HepG2 (cell line): ENCODE measurements at regions not wholly inside any gene's neighbourhood (a gene's known extent, or its start where the extent isn't known, plus 50 kb on each side); places are given as distances from the start of the nearest gene placed in this dataset.

Experiments
- ATAC-seq: fragments of 200-7000 bp; cut with Tn5 transposase; 3 replicates; pipeline ENCODE4 v1.9.1; 2020; ENCODE audit warnings: mild to moderate bottlenecking, moderate library complexity
- BruUV-seq: library from RNA; stranded (reverse); fragments of 400-500 nt; replicated peaks from 2 replicates; lab custom pipeline; 2021; lab: Mats Ljungman, UMichigan
- CTCF ChIA-PET: fragments of 300-600 bp; formaldehyde crosslinking; extraction: SDS; loops from one replicate; lab custom pipeline; 2021; ENCODE audit warnings: low total read pairs, inconsistent platforms, low intra/inter-chr PET ratio; lab: Yijun Ruan, JAX
- POLR2A ChIA-PET: fragments of 350-600 bp; sonication (Branson Sonifier 250); formaldehyde crosslinking; loops from one replicate; lab custom pipeline; 2020; ENCODE audit warnings: antibody characterized with exemption, inconsistent platforms; lab: Yijun Ruan, JAX
- DNase-seq: peaks from one replicate; pipeline ENCODE4 v3.0.0-alpha.2; 2015; ENCODE audit warnings: low spot score
- FAIRE-seq: peaks from 3 replicates; lab custom pipeline; 2011; peaks lifted over from hg19 to GRCh38; lab: Jason Lieb, UNC
- H2AFZ ChIP-seq: one replicate; pipeline ENCODE4 v1.6.1; 2011; ENCODE audit warnings: low read length, inconsistent platforms
- H3K27ac ChIP-seq: fragments of 300-600 bp; 3 replicates; pipeline ENCODE4 v1.8.0; 2011; ENCODE audit warnings: mixed run types, mild to moderate bottlenecking, mixed read lengths, low read length, inconsistent platforms; ENCODE audit not compliant: insufficient read depth; ENCODE audit errors: extremely low read length
- H3K27me3 ChIP-seq, 2 experiments: fragments of 200-600 bp in 1 of 2; 2 replicates in 1 of 2; 3 replicates in 1 of 2; pipeline versions ENCODE4 v1.6.0 to v1.8.0; 2011; ENCODE audit warnings: low read length in 2 of 2, mild to moderate bottlenecking in 2 of 2, moderate library complexity in 2 of 2, inconsistent platforms in 1 of 2; ENCODE audit not compliant: insufficient read depth in 2 of 2, control insufficient read depth in 1 of 2
- H3K36me3 ChIP-seq, 2 experiments: fragments of 200-600 bp in 1 of 2; replicated peaks in 1 of 2; 2 replicates in 1 of 2; 3 replicates in 1 of 2; pipeline versions ENCODE4 v1.5.1 to v1.8.0; 2011; ENCODE audit warnings: low read length in 2 of 2, inconsistent platforms in 1 of 2; ENCODE audit not compliant: insufficient read depth in 2 of 2, control insufficient read depth in 1 of 2
- H3K4me1 ChIP-seq: 2 replicates; pipeline ENCODE4 v1.5.1; 2012; ENCODE audit warnings: low read length, inconsistent platforms; ENCODE audit not compliant: insufficient read depth
- H3K4me2 ChIP-seq: 2 replicates; pipeline ENCODE4 v1.6.0; 2011; ENCODE audit warnings: low read depth, low read length, inconsistent platforms
- H3K4me3 ChIP-seq, 3 experiments: fragments of 200-600 bp in 1 of 3; sonication (generic), shearing (Covaris generic) in 1 of 3; replicated peaks in 1 of 3; 2 replicates each; pipeline ENCODE4 v1.5.1; 2011 to 2016; ENCODE audit warnings: low read length in 3 of 3, inconsistent platforms in 2 of 3, low read depth in 2 of 3, mild to moderate bottlenecking in 2 of 3, control low read depth in 1 of 3, mixed read lengths in 1 of 3; ENCODE audit not compliant: insufficient read depth in 1 of 3
- H3K79me2 ChIP-seq: one replicate; pipeline ENCODE4 v1.6.1; 2011; ENCODE audit warnings: low read length, inconsistent platforms; ENCODE audit not compliant: insufficient read depth
- H3K9ac ChIP-seq: 2 replicates; pipeline ENCODE4 v1.6.0; 2011; ENCODE audit warnings: mild to moderate bottlenecking, low read depth, low read length, inconsistent platforms; ENCODE audit not compliant: insufficient read depth
- H3K9me3 ChIP-seq: 2 replicates; pipeline ENCODE4 v1.5.1; 2012; ENCODE audit warnings: mild to moderate bottlenecking, low read length
- H4K20me1 ChIP-seq: 2 replicates; pipeline ENCODE4 v1.6.0; 2011; ENCODE audit warnings: inconsistent platforms, mild to moderate bottlenecking, low read length, moderate library complexity; ENCODE audit not compliant: insufficient read depth
- EEA1 ChIP-seq: sonication (generic); formaldehyde crosslinking; IDR thresholded peaks from 2 replicates; pipeline ENCODE4 v1.5.1; 2020; ENCODE audit warnings: mild to moderate bottlenecking, missing genetic modification reagents, borderline replicate concordance
- ELF1 ChIP-seq: sonication (generic); formaldehyde crosslinking; IDR thresholded peaks from 2 replicates; pipeline ENCODE4 v1.4.0; 2020; ENCODE audit warnings: missing genetic modification reagents
- FOSL2 ChIP-seq: sonication (generic); formaldehyde crosslinking; IDR thresholded peaks from 2 replicates; pipeline ENCODE4 v1.4.0; 2020; ENCODE audit warnings: missing genetic modification reagents
- FOXA3 ChIP-seq: IDR thresholded peaks from 2 replicates; pipeline ENCODE4 v1.6.1; 2016; ENCODE audit warnings: missing genetic modification reagents, missing compliant biosample characterization
- MAFF ChIP-seq: IDR thresholded peaks from 2 replicates; pipeline ENCODE4 v1.6.1; 2011; ENCODE audit warnings: low read depth, low read length, improper control_type of control experiment
- MAFK ChIP-seq, 2 experiments: IDR thresholded peaks in 1 of 2; conservative IDR thresholded peaks in 1 of 2; 2 replicates each; pipeline ENCODE4 v1.6.1; 2011; ENCODE audit warnings: improper control_type of control experiment in 2 of 2, low read length in 2 of 2
- SATB2 ChIP-seq: sonication (generic); formaldehyde crosslinking; IDR thresholded peaks from 2 replicates; pipeline ENCODE4 v1.5.0; 2020; ENCODE audit warnings: missing genetic modification reagents
- SIX1 ChIP-seq: sonication (generic); formaldehyde crosslinking; IDR thresholded peaks from 2 replicates; pipeline ENCODE4 v1.4.0; 2020; ENCODE audit warnings: missing genetic modification reagents, borderline replicate concordance
- TBX2 ChIP-seq: sonication (generic); formaldehyde crosslinking; IDR thresholded peaks from 2 replicates; pipeline ENCODE4 v1.5.0; 2020; ENCODE audit warnings: missing genetic modification reagents, mild to moderate bottlenecking, borderline replicate concordance
- ZNF329 ChIP-seq: sonication (generic); formaldehyde crosslinking; IDR thresholded peaks from 2 replicates; pipeline ENCODE4 v1.9.0; 2021; ENCODE audit warnings: low read depth, mild to moderate bottlenecking, missing genetic modification reagents
- ZNF879 ChIP-seq: sonication (generic); formaldehyde crosslinking; IDR thresholded peaks from 2 replicates; pipeline ENCODE4 v1.8.1; 2023; ENCODE audit warnings: missing genetic modification reagents
- WGBS: methylation state at CpG from one replicate; pipeline ENCODE4 v1.1.6; 2017; ENCODE audit warnings: low lambda C conversion rate; 5-methylcytosine and 5-hydroxymethylcytosine counted together
- in situ Hi-C: cut with HindIII; loops from 2 replicates; pipeline ENCODE4 v1.10.0; 2017; ENCODE audit warnings: low pct_unique_long_range_greater_than_20kb; ENCODE audit not compliant: extremely low pct_ligation_motif_present
- intact Hi-C: fragments of 100-400 bp; cut with micrococcal nuclease; formaldehyde crosslinking; loops from one replicate; pipeline ENCODE4 v1.10.0; 2022; ENCODE audit not compliant: unreplicated experiment
- TF ChIP-seq, protein P1 (sequence below): sonication (generic); formaldehyde crosslinking; IDR thresholded peaks from 2 replicates; pipeline ENCODE4 v1.4.0; 2020; ENCODE audit warnings: missing genetic modification reagents, borderline replicate concordance
- TF ChIP-seq, protein P2 (sequence below): sonication (generic); formaldehyde crosslinking; IDR thresholded peaks from 2 replicates; pipeline ENCODE4 v1.5.1; 2020; ENCODE audit warnings: mild to moderate bottlenecking, missing genetic modification reagents, moderate library complexity
- TF ChIP-seq, protein P3 (sequence below): sonication (generic); formaldehyde crosslinking; IDR thresholded peaks from 2 replicates; pipeline ENCODE4 v1.5.1; 2020; ENCODE audit warnings: mild to moderate bottlenecking, missing genetic modification reagents

DNA sequence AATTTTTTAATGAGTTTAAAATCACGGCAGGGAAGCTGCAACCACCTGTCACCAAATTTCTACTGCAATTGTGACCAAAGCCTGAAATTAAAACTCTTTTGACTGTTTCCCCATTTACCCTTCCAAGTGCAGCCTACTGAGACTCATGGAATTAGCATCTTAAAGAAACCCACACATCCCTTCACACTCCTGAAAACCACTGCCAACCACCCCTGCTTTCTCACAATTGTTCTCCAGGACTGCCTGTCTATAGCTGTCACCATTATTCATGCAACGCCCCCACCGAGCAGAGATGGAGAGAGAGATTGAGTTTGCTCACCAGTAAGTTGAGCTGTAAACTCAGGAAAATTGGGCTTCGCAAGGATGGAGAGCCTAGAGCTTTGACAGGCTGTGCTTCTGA, 383.8 kb upstream of the SORCS1 start:
- WGBS, result 4% methylated on average over 4 of the region's 4 CpGs
- in situ Hi-C loops (no loop called here), intact Hi-C loops (no loop called here)
- no peak for DNase-seq
- no peak for TF ChIP-seq FOSL2 (CRISPR knock-in tag)
- no peak for TF ChIP-seq MAFF
- no peak for TF ChIP-seq TBX2
- TF ChIP-seq FOXA3 (CRISPR knock-in tag), result no peak
- H3K79me2 ChIP-seq, result no peaks in the 10 kb centered on the region
- H3K4me1 ChIP-seq, result no peaks in the 10 kb centered on the region
- POLR2A ChIA-PET, result no interaction called here
- FAIRE-seq, result no peak
- peaks cover 82% of the 10 kb centered on the region for H3K9me3 ChIP-seq
- CTCF ChIA-PET, result no interaction called here
- no peaks in the 10 kb centered on the region for H3K27me3 ChIP-seq
- H3K27ac ChIP-seq, result no peak overlapping the region
- ATAC-seq, result no peak
- BruUV-seq, result no TSS peak
- no peak overlapping the region for H2AFZ ChIP-seq
- no peaks in the 10 kb centered on the region for H3K36me3 ChIP-seq
- no peaks in the 10 kb centered on the region for H4K20me1 ChIP-seq
- H3K9ac ChIP-seq, result no peak overlapping the region
- H3K4me2 ChIP-seq, result no peak overlapping the region
- no peak overlapping the region for H3K4me3 ChIP-seq

DNA sequence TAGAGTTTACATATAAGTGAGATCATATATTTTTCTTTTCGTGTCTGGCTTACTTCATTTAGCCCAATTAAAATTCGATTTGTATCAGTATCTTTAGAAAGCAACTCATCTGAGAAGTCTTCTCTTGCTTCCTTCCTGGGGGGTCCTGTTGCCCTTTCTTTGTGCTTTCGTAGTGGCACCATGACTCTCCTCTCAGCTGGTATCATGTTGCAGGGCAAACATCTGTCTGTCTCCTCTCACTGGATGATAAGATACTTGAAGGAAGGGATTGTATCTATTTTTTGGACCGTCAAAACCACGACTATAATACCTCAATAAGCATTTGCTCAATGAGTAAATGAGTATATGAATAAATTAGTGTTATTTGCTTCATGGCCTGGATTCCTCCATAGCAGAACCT, 382.5 kb upstream of the SORCS1 start:
- Histone ChIP-seq H3K27me3 (no peaks in the 10 kb centered on the region), H3K79me2 (no peaks in the 10 kb centered on the region), H3K4me1 (no peaks in the 10 kb centered on the region), H3K4me3 (no peak overlapping the region), H3K9me3 (peaks cover 83% of the 10 kb centered on the region), H2AFZ (no peak overlapping the region), H3K27ac (no peak overlapping the region), H3K9ac (no peak overlapping the region), H3K36me3 (no peaks in the 10 kb centered on the region), H3K4me2 (no peak overlapping the region), H4K20me1 (no peaks in the 10 kb centered on the region)
- no TSS peak for BruUV-seq
- 3% methylated on average over 5 of the region's 5 CpGs for WGBS
- no peak for FAIRE-seq
- in situ Hi-C loops (no loop called here), intact Hi-C loops (no loop called here)
- no peak for ATAC-seq
- ChIA-PET CTCF (no interaction called here), POLR2A (no interaction called here)
- DNase-seq, result no peak
- TF ChIP-seq ZNF879, result no peak
- TF ChIP-seq ZNF329 (CRISPR knock-in tag), result no peak
- TF ChIP-seq SIX1, result no peak
- TF ChIP-seq SATB2 (CRISPR knock-in tag), result no peak
- TF ChIP-seq, protein P1, sequence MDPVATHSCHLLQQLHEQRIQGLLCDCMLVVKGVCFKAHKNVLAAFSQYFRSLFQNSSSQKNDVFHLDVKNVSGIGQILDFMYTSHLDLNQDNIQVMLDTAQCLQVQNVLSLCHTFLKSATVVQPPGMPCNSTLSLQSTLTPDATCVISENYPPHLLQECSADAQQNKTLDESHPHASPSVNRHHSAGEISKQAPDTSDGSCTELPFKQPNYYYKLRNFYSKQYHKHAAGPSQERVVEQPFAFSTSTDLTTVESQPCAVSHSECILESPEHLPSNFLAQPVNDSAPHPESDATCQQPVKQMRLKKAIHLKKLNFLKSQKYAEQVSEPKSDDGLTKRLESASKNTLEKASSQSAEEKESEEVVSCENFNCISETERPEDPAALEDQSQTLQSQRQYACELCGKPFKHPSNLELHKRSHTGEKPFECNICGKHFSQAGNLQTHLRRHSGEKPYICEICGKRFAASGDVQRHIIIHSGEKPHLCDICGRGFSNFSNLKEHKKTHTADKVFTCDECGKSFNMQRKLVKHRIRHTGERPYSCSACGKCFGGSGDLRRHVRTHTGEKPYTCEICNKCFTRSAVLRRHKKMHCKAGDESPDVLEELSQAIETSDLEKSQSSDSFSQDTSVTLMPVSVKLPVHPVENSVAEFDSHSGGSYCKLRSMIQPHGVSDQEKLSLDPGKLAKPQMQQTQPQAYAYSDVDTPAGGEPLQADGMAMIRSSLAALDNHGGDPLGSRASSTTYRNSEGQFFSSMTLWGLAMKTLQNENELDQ (CRISPR knock-in tag), result no peak
- TF ChIP-seq, protein P2, sequence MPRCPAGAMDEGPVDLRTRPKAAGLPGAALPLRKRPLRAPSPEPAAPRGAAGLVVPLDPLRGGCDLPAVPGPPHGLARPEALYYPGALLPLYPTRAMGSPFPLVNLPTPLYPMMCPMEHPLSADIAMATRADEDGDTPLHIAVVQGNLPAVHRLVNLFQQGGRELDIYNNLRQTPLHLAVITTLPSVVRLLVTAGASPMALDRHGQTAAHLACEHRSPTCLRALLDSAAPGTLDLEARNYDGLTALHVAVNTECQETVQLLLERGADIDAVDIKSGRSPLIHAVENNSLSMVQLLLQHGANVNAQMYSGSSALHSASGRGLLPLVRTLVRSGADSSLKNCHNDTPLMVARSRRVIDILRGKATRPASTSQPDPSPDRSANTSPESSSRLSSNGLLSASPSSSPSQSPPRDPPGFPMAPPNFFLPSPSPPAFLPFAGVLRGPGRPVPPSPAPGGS (CRISPR knock-in tag), result no peak
- TF ChIP-seq ELF1 (CRISPR knock-in tag), result no peak
- TF ChIP-seq EEA1 (CRISPR knock-in tag), result no peak
- TF ChIP-seq MAFK (conservative IDR thresholded peaks at IDR 0.05 in 1 of 2, IDR thresholded peaks at IDR 0.05 in 1 of 2; ENCODE audit: low read length in 2 of 2), result no peak
- TF ChIP-seq, protein P3, sequence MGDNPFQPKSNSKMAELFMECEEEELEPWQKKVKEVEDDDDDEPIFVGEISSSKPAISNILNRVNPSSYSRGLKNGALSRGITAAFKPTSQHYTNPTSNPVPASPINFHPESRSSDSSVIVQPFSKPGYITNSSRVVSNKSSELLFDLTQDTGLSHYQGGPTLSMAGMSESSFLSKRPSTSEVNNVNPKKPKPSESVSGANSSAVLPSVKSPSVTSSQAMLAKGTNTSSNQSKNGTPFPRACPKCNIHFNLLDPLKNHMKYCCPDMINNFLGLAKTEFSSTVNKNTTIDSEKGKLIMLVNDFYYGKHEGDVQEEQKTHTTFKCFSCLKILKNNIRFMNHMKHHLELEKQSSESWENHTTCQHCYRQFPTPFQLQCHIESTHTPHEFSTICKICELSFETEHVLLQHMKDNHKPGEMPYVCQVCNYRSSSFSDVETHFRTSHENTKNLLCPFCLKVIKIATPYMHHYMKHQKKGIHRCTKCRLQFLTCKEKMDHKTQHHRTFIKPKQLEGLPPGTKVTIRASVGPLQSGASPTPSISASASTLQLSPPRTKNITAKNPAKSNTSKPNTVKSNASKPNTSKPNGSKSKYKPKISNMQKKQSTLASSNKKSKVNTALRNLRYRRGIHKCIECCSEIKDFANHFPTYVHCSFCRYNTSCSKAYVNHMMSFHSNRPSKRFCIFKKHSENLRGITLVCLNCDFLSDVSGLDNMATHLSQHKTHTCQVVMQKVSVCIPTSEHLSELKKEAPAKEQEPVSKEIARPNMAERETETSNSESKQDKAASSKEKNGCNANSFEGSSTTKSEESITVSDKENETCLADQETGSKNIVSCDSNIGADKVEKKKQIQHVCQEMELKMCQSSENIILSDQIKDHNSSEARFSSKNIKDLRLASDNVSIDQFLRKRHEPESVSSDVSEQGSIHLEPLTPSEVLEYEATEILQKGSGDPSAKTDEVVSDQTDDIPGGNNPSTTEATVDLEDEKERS (CRISPR knock-in tag), result no peak
